Uterus (tissue), 2 donors: ENCODE measurements at regions not wholly inside any gene's neighbourhood (a gene's known extent, or its start where the extent isn't known, plus 50 kb on each side); places are given as distances from the start of the nearest gene placed in this dataset.
"Not testable (repeated sequence)": the region's sequence is repeated elsewhere in the genome, so short reads cannot be mapped to it uniquely, and the experiment has no call there.

Experiments
- CTCF ChIP-seq, 4 experiments: fragments of 200-600 bp in 2 of 4; fragments of 450-650 bp in 2 of 4; sonication (generic) in 2 of 4; IDR thresholded peaks; one replicate each; pipeline ENCODE4 v1.5.1; 2016 to 2019; ENCODE audit warnings: antibody characterized with exemption in 4 of 4, mild to moderate bottlenecking in 2 of 4, moderate library complexity in 1 of 4
- POLR2A ChIP-seq, 2 donors: fragments of 450-650 bp; IDR thresholded peaks; one replicate each; pipeline ENCODE4 v1.6.1; 2016; ENCODE audit warnings: antibody characterized with exemption in 2 of 2, mild to moderate bottlenecking in 1 of 2, moderate library complexity in 1 of 2

GRCh38 chr15:20074082-20074481 is 467.5 kb downstream of the GOLGA6L6 start:
- not testable (repeated sequence) for TF ChIP-seq POLR2A, CTCF (IDR thresholded peaks at IDR 0.05)
